ENCODE measurements at regions not wholly inside any gene's neighbourhood (a gene's known extent, or its start where the extent isn't known, plus 50 kb on each side); places are given as distances from the start of the nearest gene placed in this dataset.

- H3K9me2 ChIP-seq (ENCODE audit: low read depth, low read length) = no peaks in the 10 kb centered on the region
- TF ChIP-seq CTCF (IDR thresholded peaks at IDR 0.05; ENCODE audit: low read length) (no peak), EZH2 (IDR thresholded peaks at IDR 0.05; ENCODE audit: borderline replicate concordance, low read length) (no peak)
- H3K27me3 ChIP-seq (ENCODE audit: insufficient read depth, low read length) = no peaks in the 10 kb centered on the region
Measured at GRCh38 chr11:134677397-134677822, 265.4 kb upstream of the B3GAT1 start.

GRCh38 chr11:134676516-134677287 is 264.7 kb upstream of the B3GAT1 start:
- Histone ChIP-seq H3K4me2 (ENCODE audit: low read length) (no peak overlapping the region), H3K9ac (ENCODE audit: low read length) (no peak overlapping the region), H3K9me2 (ENCODE audit: low read depth, low read length) (no peaks in the 10 kb centered on the region), H3K4me1 (ENCODE audit: insufficient read depth, low read length, severe bottlenecking) (no peaks in the 10 kb centered on the region), H3K9me3 (ENCODE audit: low read length) (no peaks in the 10 kb centered on the region), H3K4me3 (ENCODE audit: low read depth, low read length, poor library complexity, severe bottlenecking) (no peak overlapping the region), H3F3A (ENCODE audit: insufficient read depth, low read length) (no peaks in the 10 kb centered on the region), H2AFZ (ENCODE audit: low read length) (no peak overlapping the region), H3K36me3 (ENCODE audit: insufficient read depth, low read length) (no peaks in the 10 kb centered on the region), H3K27ac (ENCODE audit: low read depth, low read length, poor library complexity, severe bottlenecking) (no peak overlapping the region), H4K20me1 (ENCODE audit: insufficient read depth, low read length) (no peaks in the 10 kb centered on the region), H3K79me2 (ENCODE audit: insufficient read depth, low read length) (no peaks in the 10 kb centered on the region), H3K27me3 (ENCODE audit: insufficient read depth, low read length) (no peaks in the 10 kb centered on the region)
- TF ChIP-seq CTCF (IDR thresholded peaks at IDR 0.05; ENCODE audit: low read length) = no peak

More at GRCh38 chr11:134677397-134677822, 265.4 kb upstream of the B3GAT1 start:
- Histone ChIP-seq H3F3A (ENCODE audit: insufficient read depth, low read length) (no peaks in the 10 kb centered on the region), H3K4me3 (ENCODE audit: low read depth, low read length, poor library complexity, severe bottlenecking) (no peak overlapping the region), H3K27ac (ENCODE audit: low read depth, low read length, poor library complexity, severe bottlenecking) (no peak overlapping the region), H3K9me3 (ENCODE audit: low read length) (no peaks in the 10 kb centered on the region), H3K9ac (ENCODE audit: low read length) (no peak overlapping the region), H3K36me3 (ENCODE audit: insufficient read depth, low read length) (no peaks in the 10 kb centered on the region), H3K79me2 (ENCODE audit: insufficient read depth, low read length) (no peaks in the 10 kb centered on the region), H4K20me1 (ENCODE audit: insufficient read depth, low read length) (no peaks in the 10 kb centered on the region), H2AFZ (ENCODE audit: low read length) (no peak overlapping the region), H3K4me1 (ENCODE audit: insufficient read depth, low read length, severe bottlenecking) (no peaks in the 10 kb centered on the region), H3K4me2 (ENCODE audit: low read length) (no peak overlapping the region)

- H3K27ac ChIP-seq (ENCODE audit: low read depth, low read length, poor library complexity, severe bottlenecking) = no peak overlapping the region
- TF ChIP-seq CTCF (IDR thresholded peaks at IDR 0.05; ENCODE audit: low read length) (no peak), EZH2 (IDR thresholded peaks at IDR 0.05; ENCODE audit: borderline replicate concordance, low read length) (no peak)
- H3K9me2 ChIP-seq (ENCODE audit: low read depth, low read length) = no peaks in the 10 kb centered on the region
- no peaks in the 10 kb centered on the region for H3K36me3 ChIP-seq (ENCODE audit: insufficient read depth, low read length)
- H3K9me3 ChIP-seq (ENCODE audit: low read length) = no peaks in the 10 kb centered on the region
- H3K4me1 ChIP-seq (ENCODE audit: insufficient read depth, low read length, severe bottlenecking) = no peaks in the 10 kb centered on the region
- H3F3A ChIP-seq (ENCODE audit: insufficient read depth, low read length) = no peaks in the 10 kb centered on the region
- no peak overlapping the region for H3K9ac ChIP-seq (ENCODE audit: low read length)
- no peak overlapping the region for H2AFZ ChIP-seq (ENCODE audit: low read length)
- H4K20me1 ChIP-seq (ENCODE audit: insufficient read depth, low read length) = no peaks in the 10 kb centered on the region
- H3K4me2 ChIP-seq (ENCODE audit: low read length) = no peak overlapping the region
- H3K4me3 ChIP-seq (ENCODE audit: low read depth, low read length, poor library complexity, severe bottlenecking) = no peak overlapping the region
- H3K79me2 ChIP-seq (ENCODE audit: insufficient read depth, low read length) = no peaks in the 10 kb centered on the region
- H3K27me3 ChIP-seq (ENCODE audit: insufficient read depth, low read length) = no peaks in the 10 kb centered on the region
Measured at GRCh38 chr11:134675983-134676382, 263.9 kb upstream of the B3GAT1 start.

All from OCI-LY1 (cell line).